CD14-positive monocyte (primary cell): ENCODE measurements at regions not wholly inside any gene's neighbourhood (a gene's known extent, or its start where the extent isn't known, plus 50 kb on each side); places are given as distances from the start of the nearest gene placed in this dataset.
A peak's percentile ranks its signal among the peaks of the same experiment; 100 is the strongest.

Source experiments
- DNase-seq, 3 donors: peaks; one replicate each; pipeline ENCODE4 v3.0.0-alpha.2; 2011 to 2022
- H2AFZ ChIP-seq: 2 replicates; pipeline ENCODE4 v1.6.0; 2012; ENCODE audit warnings: mild to moderate bottlenecking, low read depth, low read length, inconsistent platforms; ENCODE audit not compliant: insufficient read depth, poor library complexity, severe bottlenecking
- H3K27ac ChIP-seq, 2 donors: 1 replicate in 1 of 2; 2 replicates in 1 of 2; pipeline ENCODE4 v1.5.1; 2012 to 2013; ENCODE audit warnings: low read length in 2 of 2, control low read depth in 1 of 2, inconsistent platforms in 1 of 2, low read depth in 1 of 2, mild to moderate bottlenecking in 1 of 2
- H3K27me3 ChIP-seq, 2 donors: one replicate each; pipeline versions ENCODE4 v1.6.0 to v1.6.1; 2011 to 2013; ENCODE audit warnings: low read length in 2 of 2; ENCODE audit not compliant: control insufficient read depth in 2 of 2, insufficient read depth in 2 of 2
- H3K36me3 ChIP-seq, 2 donors: replicated peaks in 1 of 2; 1 replicate in 1 of 2; 2 replicates in 1 of 2; pipeline versions ENCODE4 v1.5.1 to v1.6.1; 2012 to 2013; ENCODE audit warnings: low read length in 2 of 2, control low read depth in 1 of 2, inconsistent platforms in 1 of 2, mild to moderate bottlenecking in 1 of 2; ENCODE audit not compliant: insufficient read depth in 2 of 2, control insufficient read depth in 1 of 2
- H3K4me1 ChIP-seq, 2 donors: 1 replicate in 1 of 2; 2 replicates in 1 of 2; pipeline versions ENCODE4 v1.5.1 to v1.6.1; 2012 to 2013; ENCODE audit warnings: low read length in 2 of 2, control low read depth in 1 of 2, inconsistent platforms in 1 of 2, mild to moderate bottlenecking in 1 of 2, moderate library complexity in 1 of 2; ENCODE audit not compliant: insufficient read depth in 2 of 2, control insufficient read depth in 1 of 2
- H3K4me2 ChIP-seq: replicated peaks from 2 replicates; pipeline ENCODE3; 2012; ENCODE audit warnings: low read length, moderate library complexity, mild to moderate bottlenecking; ENCODE audit not compliant: poor library complexity, severe bottlenecking; ENCODE audit errors: extremely low read depth
- H3K4me3 ChIP-seq, 3 experiments: fragments of 200-600 bp in 1 of 3; sonication (generic) in 1 of 3; replicated peaks in 1 of 3; 1 replicate in 2 of 3; 2 replicates in 1 of 3; pipeline ENCODE4 v1.5.1; 2011 to 2013; ENCODE audit warnings: low read length in 3 of 3, mild to moderate bottlenecking in 3 of 3, control low read depth in 2 of 3, low read depth in 2 of 3, inconsistent platforms in 1 of 3, moderate library complexity in 1 of 3
- H3K79me2 ChIP-seq: 2 replicates; pipeline ENCODE4 v1.6.0; 2012; ENCODE audit warnings: mild to moderate bottlenecking, control low read depth, inconsistent platforms, low read length, moderate library complexity; ENCODE audit not compliant: insufficient read depth
- H3K9ac ChIP-seq: 2 replicates; pipeline ENCODE4 v1.6.0; 2017; ENCODE audit warnings: low read length, mild to moderate bottlenecking; ENCODE audit not compliant: insufficient read depth, poor library complexity, severe bottlenecking
- H3K9me3 ChIP-seq, 2 donors: replicated peaks in 1 of 2; 1 replicate in 1 of 2; 2 replicates in 1 of 2; pipeline versions ENCODE4 v1.5.1 to v1.6.1; 2012 to 2013; ENCODE audit warnings: low read length in 2 of 2, control low read depth in 1 of 2; ENCODE audit not compliant: control insufficient read depth in 1 of 2, insufficient read depth in 1 of 2
- H4K20me1 ChIP-seq: 2 replicates; pipeline ENCODE4 v1.6.0; 2012; ENCODE audit warnings: mild to moderate bottlenecking, low read length, control low read depth, moderate library complexity; ENCODE audit not compliant: insufficient read depth
- H3K27ac Mint-ChIP-seq, 7 donors: one replicate each; pipeline ENCODE4 v1.8.0; 2020; ENCODE audit warnings: mild to moderate bottlenecking in 7 of 7, mixed read lengths in 7 of 7, moderate library complexity in 6 of 7, inconsistent platforms in 2 of 7
- H3K27me3 Mint-ChIP-seq, 3 donors: one replicate each; pipeline ENCODE4 v1.8.0; 2021 to 2022; ENCODE audit warnings: low read depth in 3 of 3, mild to moderate bottlenecking in 3 of 3, mixed read lengths in 3 of 3, moderate library complexity in 3 of 3, inconsistent platforms in 1 of 3
- H3K36me3 Mint-ChIP-seq, 2 donors: one replicate each; pipeline ENCODE4 v1.8.0; 2020; ENCODE audit warnings: mixed read lengths in 2 of 2, inconsistent platforms in 1 of 2, mild to moderate bottlenecking in 1 of 2
- H3K4me1 Mint-ChIP-seq: one replicate; pipeline ENCODE4 v1.8.0; 2020; ENCODE audit warnings: mild to moderate bottlenecking, mixed read lengths
- H3K4me3 Mint-ChIP-seq, 2 donors: one replicate each; pipeline ENCODE4 v1.8.0; 2020; ENCODE audit warnings: mild to moderate bottlenecking in 2 of 2, mixed read lengths in 2 of 2, moderate library complexity in 1 of 2
- H3K9me3 Mint-ChIP-seq, 7 donors: one replicate each; pipeline ENCODE4 v1.8.0; 2020 to 2022; ENCODE audit warnings: mixed read lengths in 7 of 7, mild to moderate bottlenecking in 6 of 7, moderate library complexity in 6 of 7, inconsistent platforms in 2 of 7
- CTCF ChIP-seq: fragments of 200-600 bp; IDR thresholded peaks from one replicate; pipeline ENCODE4 v1.8.0; 2022; ENCODE audit warnings: antibody characterized with exemption, mild to moderate bottlenecking
- WGBS: methylation state at CpG from one replicate; pipeline ENCODE4 v1.1.5; 2013; ENCODE audit warnings: missing lambda C conversion rate; ENCODE audit not compliant: insufficient coverage; 5-methylcytosine and 5-hydroxymethylcytosine counted together
- intact Hi-C, 2 donors: fragments of 100-400 bp; cut with micrococcal nuclease; formaldehyde crosslinking; loops; one replicate each; pipeline versions ENCODE4 v1.15.0 to v1.15.1; 2023

- H3K27me3 Mint-ChIP-seq: no peaks in the 10 kb centered on the region
- no peak for TF ChIP-seq CTCF
- H3K4me1 Mint-ChIP-seq: peaks cover 9% of the 10 kb centered on the region
- no peaks in the 10 kb centered on the region for H3K36me3 Mint-ChIP-seq
- 76% methylated on average over 3 of the region's 7 CpGs for WGBS
- H2AFZ ChIP-seq: no peak overlapping the region
- DNase-seq: peak in 2 of 3 donors; percentile 0 to 16
- H3K4me2 ChIP-seq: no peak overlapping the region
- no peaks in the 10 kb centered on the region for H4K20me1 ChIP-seq
- no peaks in the 10 kb centered on the region for H3K79me2 ChIP-seq
- no peak overlapping the region for H3K4me3 Mint-ChIP-seq
- H3K4me3 ChIP-seq: no peak overlapping the region
- peaks cover 0 to 13% of the 10 kb centered on the region in 2 donors for H3K4me1 ChIP-seq
- no peak overlapping the region for H3K27ac ChIP-seq
- H3K9me3 Mint-ChIP-seq: peaks cover 0 to 6% (median 4%) of the 10 kb centered on the region in 7 donors
- no peak overlapping the region for H3K9ac ChIP-seq
- no peaks in the 10 kb centered on the region for H3K27me3 ChIP-seq
- H3K27ac Mint-ChIP-seq: peak overlapping the region in 1 of 7 donors; percentile 69
- H3K36me3 ChIP-seq: no peaks in the 10 kb centered on the region
- intact Hi-C loops: no loop called here
- H3K9me3 ChIP-seq: no peaks in the 10 kb centered on the region
Measured at GRCh38 chr3:104521606-104522336, 844.9 kb upstream of the ALCAM start.

- intact Hi-C loops: no loop called here
- Histone ChIP-seq H3K4me2 (no peak overlapping the region), H3K27me3 (no peaks in the 10 kb centered on the region), H2AFZ (no peak overlapping the region), H3K4me3 (no peak overlapping the region), H3K27ac (no peak overlapping the region), H3K36me3 (no peaks in the 10 kb centered on the region), H3K9me3 (no peaks in the 10 kb centered on the region), H3K79me2 (no peaks in the 10 kb centered on the region), H4K20me1 (no peaks in the 10 kb centered on the region), H3K4me1 (peaks cover 0 to 19% of the 10 kb centered on the region in 2 donors), H3K9ac (no peak overlapping the region)
- Mint-ChIP-seq H3K36me3 (no peaks in the 10 kb centered on the region), H3K27me3 (no peaks in the 10 kb centered on the region), H3K4me1 (peaks cover 11% of the 10 kb centered on the region), H3K4me3 (no peak overlapping the region), H3K9me3 (peaks cover 0 to 7% (median 5%) of the 10 kb centered on the region in 7 donors), H3K27ac (no peak overlapping the region)
- TF ChIP-seq CTCF: no peak
- DNase-seq: no peak
- 66% methylated on average over 3 of the region's 6 CpGs for WGBS
Measured at GRCh38 chr3:104523136-104523535, 843.6 kb upstream of the ALCAM start.
